HL-60 (cell line): ENCODE measurements at regions not wholly inside any gene's neighbourhood (a gene's known extent, or its start where the extent isn't known, plus 50 kb on each side); places are given as distances from the start of the nearest gene placed in this dataset.

Experiments
- DNase-seq, 2 experiments: peaks; one replicate each; pipeline ENCODE4 v3.0.0-alpha.2; 2010 to 2020; ENCODE audit warnings: low read depth in 1 of 2, low spot score in 1 of 2
- H3K27ac ChIP-seq: fragments of 250-450 bp; sonication (Bioruptor Pico); replicated peaks from 2 replicates; pipeline ENCODE4 v1.5.1; 2020; ENCODE audit warnings: mild to moderate bottlenecking, moderate library complexity
- H3K27me3 ChIP-seq: fragments of 250-450 bp; sonication (Bioruptor Pico); 2 replicates; pipeline ENCODE4 v1.5.1; 2021; ENCODE audit warnings: mild to moderate bottlenecking, moderate library complexity; ENCODE audit not compliant: insufficient read depth, poor library complexity, severe bottlenecking
- H3K4me3 ChIP-seq: replicated peaks from 2 replicates; pipeline ENCODE4 v1.5.1; 2011; ENCODE audit warnings: mild to moderate bottlenecking, control low read depth, low read length; ENCODE audit not compliant: insufficient read depth
- GABPA ChIP-seq: IDR thresholded peaks from 2 replicates; pipeline ENCODE4 v1.6.1; 2012; ENCODE audit warnings: low read depth
- POLR2AphosphoS5 ChIP-seq: IDR thresholded peaks from 2 replicates; pipeline ENCODE4 v1.6.1; 2012; ENCODE audit warnings: low read depth
- REST ChIP-seq: IDR thresholded peaks from 2 replicates; pipeline ENCODE4 v1.6.1; 2012; ENCODE audit warnings: low read depth; ENCODE audit not compliant: insufficient replicate concordance
- SPI1 ChIP-seq: IDR thresholded peaks from 2 replicates; pipeline ENCODE4 v1.6.1; 2012; ENCODE audit warnings: low read depth, mild to moderate bottlenecking, borderline replicate concordance
- TF ChIP-seq, protein P1 (sequence below): IDR thresholded peaks from one replicate; pipeline ENCODE4 v1.5.1; 2011; ENCODE audit warnings: low read length, control low read depth, inconsistent platforms; ENCODE audit not compliant: insufficient read depth

GRCh38 chr9:103992938-103993579 is 101.0 kb upstream of the SMC2 start:
- TF ChIP-seq, protein P1, sequence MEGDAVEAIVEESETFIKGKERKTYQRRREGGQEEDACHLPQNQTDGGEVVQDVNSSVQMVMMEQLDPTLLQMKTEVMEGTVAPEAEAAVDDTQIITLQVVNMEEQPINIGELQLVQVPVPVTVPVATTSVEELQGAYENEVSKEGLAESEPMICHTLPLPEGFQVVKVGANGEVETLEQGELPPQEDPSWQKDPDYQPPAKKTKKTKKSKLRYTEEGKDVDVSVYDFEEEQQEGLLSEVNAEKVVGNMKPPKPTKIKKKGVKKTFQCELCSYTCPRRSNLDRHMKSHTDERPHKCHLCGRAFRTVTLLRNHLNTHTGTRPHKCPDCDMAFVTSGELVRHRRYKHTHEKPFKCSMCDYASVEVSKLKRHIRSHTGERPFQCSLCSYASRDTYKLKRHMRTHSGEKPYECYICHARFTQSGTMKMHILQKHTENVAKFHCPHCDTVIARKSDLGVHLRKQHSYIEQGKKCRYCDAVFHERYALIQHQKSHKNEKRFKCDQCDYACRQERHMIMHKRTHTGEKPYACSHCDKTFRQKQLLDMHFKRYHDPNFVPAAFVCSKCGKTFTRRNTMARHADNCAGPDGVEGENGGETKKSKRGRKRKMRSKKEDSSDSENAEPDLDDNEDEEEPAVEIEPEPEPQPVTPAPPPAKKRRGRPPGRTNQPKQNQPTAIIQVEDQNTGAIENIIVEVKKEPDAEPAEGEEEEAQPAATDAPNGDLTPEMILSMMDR = no peak
- TF ChIP-seq POLR2AphosphoS5 (no peak), GABPA (no peak), SPI1 (no peak), REST (no peak)
- Histone ChIP-seq H3K27ac (no peak overlapping the region), H3K27me3 (no peaks in the 10 kb centered on the region), H3K4me3 (no peak overlapping the region)
- no peak for DNase-seq

DNA sequence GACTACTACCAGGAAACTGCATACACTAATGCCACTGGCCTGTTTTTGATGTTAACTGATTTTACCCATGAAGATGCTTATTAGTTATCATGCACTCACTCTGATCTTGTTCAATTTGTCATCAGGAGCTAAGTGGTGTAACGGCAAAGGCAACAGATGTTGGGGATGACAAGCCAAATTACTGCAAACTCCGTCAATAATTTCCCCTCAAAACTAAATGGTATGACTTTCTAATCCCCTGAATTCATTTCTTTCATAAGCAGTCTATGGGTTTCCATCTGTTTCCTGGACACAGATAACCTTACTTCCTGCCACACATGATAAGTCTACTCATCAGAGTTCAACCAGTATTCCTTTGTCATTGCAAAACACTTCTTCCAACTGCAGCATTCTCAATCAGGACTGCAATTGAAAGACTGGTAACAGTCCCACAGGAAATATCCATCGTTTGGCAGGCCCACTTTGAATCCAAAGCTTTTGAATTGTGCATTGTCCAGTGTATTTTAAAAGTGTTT is 96.2 kb upstream of the SMC2 start:
- TF ChIP-seq, protein P1 = no peak
- TF ChIP-seq GABPA (no peak), POLR2AphosphoS5 (no peak), SPI1 (no peak), REST (no peak)
- DNase-seq = no peak
- Histone ChIP-seq H3K27ac (no peak overlapping the region), H3K27me3 (no peaks in the 10 kb centered on the region), H3K4me3 (no peak overlapping the region)

- H3K4me3 ChIP-seq = no peak overlapping the region
- no peaks in the 10 kb centered on the region for H3K27me3 ChIP-seq
- no peak overlapping the region for H3K27ac ChIP-seq
- TF ChIP-seq REST = no peak
- DNase-seq = no peak
Observed at GRCh38 chr9:103999375-104000062, 94.6 kb upstream of the SMC2 start.
